GM12878 (cell line): ENCODE measurements at regions not wholly inside any gene's neighbourhood (a gene's known extent, or its start where the extent isn't known, plus 50 kb on each side); places are given as distances from the start of the nearest gene placed in this dataset.

Experiments used
- ATAC-seq: fragments of 200-7000 bp; cut with Tn5 transposase; 3 replicates; pipeline ENCODE4 v1.9.1; 2020; ENCODE audit warnings: mild to moderate bottlenecking, moderate library complexity
- BruUV-seq: library from RNA; stranded (reverse); fragments of 400-500 nt; replicated peaks from 2 replicates; lab custom pipeline; 2021; lab: Mats Ljungman, UMichigan
- CTCF ChIA-PET: fragments of 300-600 bp; sonication (Branson Sonifier 250); formaldehyde crosslinking; extraction: SDS; loops from one replicate; lab custom pipeline; 2021; ENCODE audit warnings: inconsistent platforms; lab: Yijun Ruan, JAX
- POLR2A ChIA-PET: fragments of 350-600 bp; formaldehyde crosslinking; extraction: SDS; loops from one replicate; lab custom pipeline; 2021; ENCODE audit warnings: inconsistent platforms; lab: Charles Lee
- RAD21 ChIA-PET: fragments of 300-600 bp; sonication (Branson Sonifier 250); formaldehyde crosslinking; loops from one replicate; lab custom pipeline; 2023; ENCODE audit warnings: antibody characterized with exemption; ENCODE audit not compliant: unreplicated experiment; lab: Charles Lee
- SMC1A ChIA-PET: fragments of 300-600 bp; sonication (Branson Sonifier 250); formaldehyde crosslinking; loops from one replicate; lab custom pipeline; 2023; ENCODE audit not compliant: unreplicated experiment, uncharacterized antibody; lab: Charles Lee
- DNase-seq: peaks from one replicate; pipeline ENCODE4 v3.0.0-alpha.2; 2011; ENCODE audit warnings: low read depth, low spot score
- FAIRE-seq: peaks from 3 replicates; lab custom pipeline; 2011; peaks lifted over from hg19 to GRCh38; lab: Jason Lieb, UNC
- H2AFZ ChIP-seq: 2 replicates; pipeline ENCODE4 v1.6.0; 2011; ENCODE audit warnings: low read depth, low read length, control low read depth; ENCODE audit not compliant: control insufficient read depth
- H3K27ac ChIP-seq: 2 replicates; pipeline ENCODE4 v1.5.1; 2011; ENCODE audit warnings: control low read depth; ENCODE audit not compliant: control insufficient read depth, insufficient read depth
- H3K27me3 ChIP-seq, 2 experiments: replicated peaks in 1 of 2; 2 replicates each; pipeline versions ENCODE4 v1.6.0 to v1.6.1; 2011; ENCODE audit warnings: low read length in 1 of 2; ENCODE audit not compliant: control insufficient read depth in 2 of 2, insufficient read depth in 2 of 2
- H3K36me3 ChIP-seq, 2 experiments: 2 replicates each; pipeline ENCODE4 v1.5.1; 2011; ENCODE audit warnings: low read length in 1 of 2; ENCODE audit not compliant: control insufficient read depth in 2 of 2, insufficient read depth in 2 of 2
- H3K4me1 ChIP-seq: 2 replicates; pipeline ENCODE4 v1.6.1; 2011; ENCODE audit warnings: mild to moderate bottlenecking, low read length, moderate library complexity, mixed read lengths; ENCODE audit not compliant: control insufficient read depth, insufficient read depth
- H3K4me2 ChIP-seq: 2 replicates; pipeline ENCODE4 v1.6.0; 2011; ENCODE audit warnings: control low read depth; ENCODE audit not compliant: control insufficient read depth, insufficient read depth
- H3K4me3 ChIP-seq: fragments of 200-600 bp; sonication (generic); 2 replicates; pipeline ENCODE4 v1.5.1; 2016
- H3K79me2 ChIP-seq: 2 replicates; pipeline ENCODE4 v1.6.0; 2011; ENCODE audit warnings: low read length; ENCODE audit not compliant: control insufficient read depth, insufficient read depth
- H3K9ac ChIP-seq: 2 replicates; pipeline ENCODE4 v1.8.0; 2011; ENCODE audit warnings: low read length, control low read depth, mixed read lengths; ENCODE audit not compliant: control insufficient read depth, insufficient read depth
- H3K9me3 ChIP-seq: replicated peaks from 3 replicates; pipeline ENCODE4 v1.5.1; 2011; ENCODE audit warnings: mild to moderate bottlenecking, low read length; ENCODE audit not compliant: control insufficient read depth, insufficient read depth
- H4K20me1 ChIP-seq: 2 replicates; pipeline ENCODE4 v1.6.0; 2011; ENCODE audit not compliant: control insufficient read depth, insufficient read depth
- ATF7 ChIP-seq: fragments of 450-650 bp; IDR thresholded peaks from 2 replicates; pipeline ENCODE4 v1.6.1; 2016; ENCODE audit warnings: low read depth, mild to moderate bottlenecking
- BACH1 ChIP-seq: fragments of 450-650 bp; IDR thresholded peaks from 2 replicates; pipeline ENCODE4 v1.6.1; 2017; ENCODE audit warnings: mild to moderate bottlenecking, borderline replicate concordance
- CREB1 ChIP-seq: IDR thresholded peaks from 2 replicates; pipeline ENCODE4 v1.6.1; 2012; ENCODE audit warnings: low read depth, mild to moderate bottlenecking, inconsistent platforms
- IKZF2 ChIP-seq, 2 experiments: fragments of 450-650 bp; IDR thresholded peaks; 2 replicates each; pipeline ENCODE4 v1.6.1; 2017; ENCODE audit warnings: mild to moderate bottlenecking in 2 of 2, moderate library complexity in 2 of 2
- MXI1 ChIP-seq: fragments of 150-350 bp; IDR thresholded peaks from 2 replicates; pipeline ENCODE4 v1.6.1; 2011; ENCODE audit warnings: low read depth, mild to moderate bottlenecking, inconsistent platforms, low read length, improper control_type of control experiment
- NR2C1 ChIP-seq: fragments of 450-650 bp; IDR thresholded peaks from 2 replicates; pipeline ENCODE4 v1.6.1; 2017; ENCODE audit warnings: antibody characterized with exemption, mild to moderate bottlenecking, moderate library complexity
- NR2F1 ChIP-seq: fragments of 450-650 bp; conservative IDR thresholded peaks from 2 replicates; pipeline ENCODE4 v1.6.1; 2017; ENCODE audit warnings: mild to moderate bottlenecking
- WGBS: methylation state at CpG from one replicate; pipeline ENCODE4 v1.1.6; 2016; ENCODE audit warnings: low lambda C conversion rate; ENCODE audit not compliant: insufficient replicate concordance, insufficient coverage; ENCODE audit errors: missing lambda C conversion rate; 5-methylcytosine and 5-hydroxymethylcytosine counted together
- in situ Hi-C: fragments of 300-500 bp; cut with MboI; formaldehyde crosslinking; loops from 9 replicates; pipeline ENCODE4 v1.14.3; 2018; ENCODE audit warnings: mixed read lengths
- intact Hi-C: fragments of 100-400 bp; cut with micrococcal nuclease; formaldehyde crosslinking; loops from one replicate; pipeline ENCODE4 v1.14.2; 2022; ENCODE audit not compliant: unreplicated experiment
- TF ChIP-seq, protein P1 (sequence below): fragments of 450-650 bp; IDR thresholded peaks from 2 replicates; pipeline ENCODE4 v1.6.1; 2018; ENCODE audit warnings: borderline replicate concordance, mild to moderate bottlenecking; ENCODE audit not compliant: partially characterized antibody
- TF ChIP-seq, protein P2 (sequence below), 3 experiments: IDR thresholded peaks in 2 of 3; conservative IDR thresholded peaks in 1 of 3; 2 replicates each; pipeline ENCODE4 v1.5.1; 2011; ENCODE audit warnings: low read depth in 3 of 3, low read length in 3 of 3, mild to moderate bottlenecking in 3 of 3, control low read depth in 2 of 3, moderate library complexity in 2 of 3, inconsistent platforms in 1 of 3, mixed read lengths in 1 of 3; ENCODE audit not compliant: control insufficient read depth in 2 of 3, insufficient read depth in 1 of 3; ENCODE audit errors: extremely low read depth in 1 of 3
- TF ChIP-seq, protein P3 (sequence below): fragments of 450-650 bp; IDR thresholded peaks from 2 replicates; pipeline ENCODE4 v1.6.1; 2017; ENCODE audit warnings: mild to moderate bottlenecking

DNA sequence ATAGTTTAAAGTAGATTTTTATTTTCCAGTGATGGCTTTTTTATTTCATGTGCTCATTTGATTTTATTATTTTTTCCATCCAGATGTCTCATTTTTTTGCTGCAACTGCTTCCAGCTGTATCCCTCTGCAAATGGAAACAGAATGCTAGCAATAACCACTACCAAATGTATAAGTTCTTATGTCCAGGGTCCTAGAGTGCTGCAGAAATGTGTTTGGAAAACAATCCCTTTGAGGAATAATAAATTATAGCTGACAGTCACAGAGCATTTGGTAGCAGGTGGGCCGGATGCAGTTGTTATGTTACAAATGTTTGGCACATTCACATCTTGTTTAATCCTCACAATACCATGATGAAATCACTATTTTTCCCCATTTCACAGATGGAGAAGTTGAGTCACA lies 300.7 kb upstream of the PDGFD start:
- H3K36me3 ChIP-seq: no peaks in the 10 kb centered on the region

More for the DNA sequence above, 300.7 kb upstream of the PDGFD start:
- Histone ChIP-seq H3K79me2 (no peaks in the 10 kb centered on the region), H3K27ac (no peak overlapping the region), H3K9ac (no peak overlapping the region), H3K27me3 (no peaks in the 10 kb centered on the region), H3K4me2 (no peak overlapping the region), H4K20me1 (no peaks in the 10 kb centered on the region), H3K4me1 (no peaks in the 10 kb centered on the region), H3K4me3 (no peak overlapping the region), H3K9me3 (no peaks in the 10 kb centered on the region), H2AFZ (no peak overlapping the region)
- intact Hi-C loops (no loop called here), in situ Hi-C loops (no loop called here)
- ChIA-PET CTCF (no interaction called here), RAD21 (no interaction called here), SMC1A (no interaction called here), POLR2A (no interaction called here)
- BruUV-seq: no TSS peak
- DNase-seq: no peak
- FAIRE-seq: no peak
- TF ChIP-seq NR2F1 (no peak), NR2C1 (no peak), CREB1 (no peak), BACH1 (no peak), ATF7 (no peak), IKZF2 (IDR thresholded peaks at IDR 0.05) (no peak), MXI1 (no peak)
- TF ChIP-seq, protein P1, sequence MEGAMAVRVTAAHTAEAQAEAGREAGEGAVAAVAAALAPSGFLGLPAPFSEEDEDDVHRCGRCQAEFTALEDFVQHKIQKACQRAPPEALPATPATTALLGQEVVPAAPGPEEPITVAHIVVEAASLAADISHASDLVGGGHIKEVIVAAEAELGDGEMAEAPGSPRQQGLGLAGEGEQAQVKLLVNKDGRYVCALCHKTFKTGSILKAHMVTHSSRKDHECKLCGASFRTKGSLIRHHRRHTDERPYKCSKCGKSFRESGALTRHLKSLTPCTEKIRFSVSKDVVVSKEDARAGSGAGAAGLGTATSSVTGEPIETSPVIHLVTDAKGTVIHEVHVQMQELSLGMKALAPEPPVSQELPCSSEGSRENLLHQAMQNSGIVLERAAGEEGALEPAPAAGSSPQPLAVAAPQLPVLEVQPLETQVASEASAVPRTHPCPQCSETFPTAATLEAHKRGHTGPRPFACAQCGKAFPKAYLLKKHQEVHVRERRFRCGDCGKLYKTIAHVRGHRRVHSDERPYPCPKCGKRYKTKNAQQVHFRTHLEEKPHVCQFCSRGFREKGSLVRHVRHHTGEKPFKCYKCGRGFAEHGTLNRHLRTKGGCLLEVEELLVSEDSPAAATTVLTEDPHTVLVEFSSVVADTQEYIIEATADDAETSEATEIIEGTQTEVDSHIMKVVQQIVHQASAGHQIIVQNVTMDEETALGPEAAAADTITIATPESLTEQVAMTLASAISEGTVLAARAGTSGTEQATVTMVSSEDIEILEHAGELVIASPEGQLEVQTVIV: no peak
- TF ChIP-seq, protein P2, sequence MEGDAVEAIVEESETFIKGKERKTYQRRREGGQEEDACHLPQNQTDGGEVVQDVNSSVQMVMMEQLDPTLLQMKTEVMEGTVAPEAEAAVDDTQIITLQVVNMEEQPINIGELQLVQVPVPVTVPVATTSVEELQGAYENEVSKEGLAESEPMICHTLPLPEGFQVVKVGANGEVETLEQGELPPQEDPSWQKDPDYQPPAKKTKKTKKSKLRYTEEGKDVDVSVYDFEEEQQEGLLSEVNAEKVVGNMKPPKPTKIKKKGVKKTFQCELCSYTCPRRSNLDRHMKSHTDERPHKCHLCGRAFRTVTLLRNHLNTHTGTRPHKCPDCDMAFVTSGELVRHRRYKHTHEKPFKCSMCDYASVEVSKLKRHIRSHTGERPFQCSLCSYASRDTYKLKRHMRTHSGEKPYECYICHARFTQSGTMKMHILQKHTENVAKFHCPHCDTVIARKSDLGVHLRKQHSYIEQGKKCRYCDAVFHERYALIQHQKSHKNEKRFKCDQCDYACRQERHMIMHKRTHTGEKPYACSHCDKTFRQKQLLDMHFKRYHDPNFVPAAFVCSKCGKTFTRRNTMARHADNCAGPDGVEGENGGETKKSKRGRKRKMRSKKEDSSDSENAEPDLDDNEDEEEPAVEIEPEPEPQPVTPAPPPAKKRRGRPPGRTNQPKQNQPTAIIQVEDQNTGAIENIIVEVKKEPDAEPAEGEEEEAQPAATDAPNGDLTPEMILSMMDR (IDR thresholded peaks at IDR 0.05 in 2 of 3, conservative IDR thresholded peaks at IDR 0.05 in 1 of 3; ENCODE audit: control insufficient read depth in 2 of 3, extremely low read depth in 1 of 3, insufficient read depth in 1 of 3, low read depth in 3 of 3, low read length in 3 of 3): no peak
- TF ChIP-seq, protein P3, sequence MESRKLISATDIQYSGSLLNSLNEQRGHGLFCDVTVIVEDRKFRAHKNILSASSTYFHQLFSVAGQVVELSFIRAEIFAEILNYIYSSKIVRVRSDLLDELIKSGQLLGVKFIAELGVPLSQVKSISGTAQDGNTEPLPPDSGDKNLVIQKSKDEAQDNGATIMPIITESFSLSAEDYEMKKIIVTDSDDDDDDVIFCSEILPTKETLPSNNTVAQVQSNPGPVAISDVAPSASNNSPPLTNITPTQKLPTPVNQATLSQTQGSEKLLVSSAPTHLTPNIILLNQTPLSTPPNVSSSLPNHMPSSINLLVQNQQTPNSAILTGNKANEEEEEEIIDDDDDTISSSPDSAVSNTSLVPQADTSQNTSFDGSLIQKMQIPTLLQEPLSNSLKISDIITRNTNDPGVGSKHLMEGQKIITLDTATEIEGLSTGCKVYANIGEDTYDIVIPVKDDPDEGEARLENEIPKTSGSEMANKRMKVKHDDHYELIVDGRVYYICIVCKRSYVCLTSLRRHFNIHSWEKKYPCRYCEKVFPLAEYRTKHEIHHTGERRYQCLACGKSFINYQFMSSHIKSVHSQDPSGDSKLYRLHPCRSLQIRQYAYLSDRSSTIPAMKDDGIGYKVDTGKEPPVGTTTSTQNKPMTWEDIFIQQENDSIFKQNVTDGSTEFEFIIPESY: no peak
- ATAC-seq: no peak
- 6% methylated on average over 1 of the region's 1 CpG for WGBS
